Panc1 (cell line): ENCODE measurements at regions not wholly inside any gene's neighbourhood (a gene's known extent, or its start where the extent isn't known, plus 50 kb on each side); places are given as distances from the start of the nearest gene placed in this dataset.

Experiments
- ATAC-seq: fragments of 200-7000 bp; cut with Tn5 transposase; 2 replicates; pipeline ENCODE4 v1.9.1; 2020; ENCODE audit warnings: mild to moderate bottlenecking, moderate library complexity
- BruUV-seq: library from RNA; stranded (reverse); fragments of 400-500 nt; replicated peaks from 2 replicates; lab custom pipeline; 2021; lab: Mats Ljungman, UMichigan
- CTCF ChIA-PET: fragments of 300-600 bp; sonication (Branson Sonifier 250); formaldehyde crosslinking; loops from one replicate; lab custom pipeline; 2022; ENCODE audit warnings: antibody characterized with exemption; lab: Charles Lee
- POLR2A ChIA-PET: fragments of 300-600 bp; sonication (Branson Sonifier 250); formaldehyde crosslinking; loops from one replicate; lab custom pipeline; 2022; ENCODE audit warnings: antibody characterized with exemption; lab: Charles Lee
- DNase-seq: peaks from one replicate; pipeline ENCODE4 v3.0.0-alpha.2; 2010; ENCODE audit warnings: low read depth, low spot score
- H3K27ac ChIP-seq: 2 replicates; pipeline ENCODE4 v1.5.1; 2011; ENCODE audit warnings: mild to moderate bottlenecking, low read length, inconsistent platforms
- H3K27me3 ChIP-seq: fragments of 200-500 bp; sonication (Bioruptor generic); 2 replicates; pipeline ENCODE4 v1.6.0; 2014; ENCODE audit warnings: low read length, inconsistent platforms; ENCODE audit not compliant: control insufficient read depth, insufficient read depth
- H3K36me3 ChIP-seq: fragments of 200-500 bp; sonication (Bioruptor generic); 2 replicates; pipeline ENCODE4 v1.5.1; 2014; ENCODE audit warnings: inconsistent platforms, mild to moderate bottlenecking, low read length, moderate library complexity; ENCODE audit not compliant: control insufficient read depth, insufficient read depth
- H3K4me1 ChIP-seq: 2 replicates; pipeline ENCODE4 v1.5.1; 2011; ENCODE audit warnings: inconsistent platforms, mild to moderate bottlenecking, low read length, moderate library complexity; ENCODE audit not compliant: control insufficient read depth, insufficient read depth
- H3K4me3 ChIP-seq, 2 experiments: 2 replicates each; pipeline ENCODE4 v1.5.1; 2011 to 2012; ENCODE audit warnings: low read depth in 2 of 2, low read length in 2 of 2, mild to moderate bottlenecking in 2 of 2, inconsistent platforms in 1 of 2, moderate library complexity in 1 of 2
- H3K9me3 ChIP-seq: fragments of 200-500 bp; sonication (Bioruptor generic); 2 replicates; pipeline ENCODE4 v1.5.1; 2014; ENCODE audit warnings: low read depth, mild to moderate bottlenecking, inconsistent platforms, low read length, moderate library complexity; ENCODE audit not compliant: control insufficient read depth, insufficient read depth
- POLR2AphosphoS5 ChIP-seq: IDR thresholded peaks from 2 replicates; pipeline ENCODE4 v1.6.1; 2012; ENCODE audit warnings: mild to moderate bottlenecking, low read depth, low read length, moderate library complexity
- SIN3A ChIP-seq: IDR thresholded peaks from 2 replicates; pipeline ENCODE4 v1.6.1; 2012; ENCODE audit warnings: low read depth, mild to moderate bottlenecking, low read length, moderate library complexity, borderline replicate concordance; ENCODE audit not compliant: insufficient read depth
- TCF7L2 ChIP-seq: IDR thresholded peaks from 2 replicates; pipeline ENCODE4 v1.6.1; 2011; ENCODE audit warnings: mild to moderate bottlenecking, low read depth, low read length, inconsistent platforms
- in situ Hi-C: cut with HindIII; loops from 2 replicates; pipeline ENCODE4 v1.10.0; 2016; ENCODE audit warnings: low sequenced_read_pairs, low pct_unique_long_range_greater_than_20kb
- intact Hi-C: fragments of 100-400 bp; cut with micrococcal nuclease; formaldehyde crosslinking; loops from one replicate; pipeline ENCODE4 v1.10.0; 2022; ENCODE audit not compliant: unreplicated experiment
- TF ChIP-seq, protein P1 (sequence below): fragments of 450-650 bp; IDR thresholded peaks from 2 replicates; pipeline ENCODE4 v1.5.1; 2017; ENCODE audit warnings: mild to moderate bottlenecking
- TF ChIP-seq, protein P2 (sequence below), 2 experiments: IDR thresholded peaks; 2 replicates each; pipeline ENCODE4 v1.6.1; 2011 to 2012; ENCODE audit warnings: low read depth in 2 of 2, control low read depth in 1 of 2, low read length in 1 of 2, mild to moderate bottlenecking in 1 of 2, moderate library complexity in 1 of 2; ENCODE audit not compliant: insufficient read depth in 1 of 2

DNA sequence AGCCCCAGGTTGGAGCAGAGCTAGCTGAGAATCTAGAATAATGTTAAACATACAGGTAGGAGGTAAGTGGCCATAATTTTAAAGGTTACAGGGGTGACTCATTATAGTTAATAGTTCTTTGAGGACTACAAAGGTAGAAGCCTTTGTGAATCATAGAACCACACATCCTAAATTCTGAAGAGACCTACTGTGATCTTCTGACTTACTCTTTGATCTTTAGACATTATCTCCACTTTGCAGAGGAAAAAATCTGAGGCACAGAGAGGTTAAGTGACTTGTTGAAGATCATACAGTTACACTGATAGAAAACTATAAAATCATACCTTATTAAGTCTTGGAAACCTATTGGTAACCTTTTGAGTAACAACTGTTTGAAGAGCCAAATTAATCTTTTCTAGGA is 1051.3 kb upstream of the NRXN1 start:
- Histone ChIP-seq H3K4me1 (no peaks in the 10 kb centered on the region), H3K9me3 (no peaks in the 10 kb centered on the region; the same call in 1 of the 2 replicates), H3K27me3 (no peaks in the 10 kb centered on the region), H3K36me3 (no peaks in the 10 kb centered on the region), H3K27ac (no peak overlapping the region), H3K4me3 (no peak overlapping the region)
- in situ Hi-C loops: no loop called here
- no TSS peak for BruUV-seq
- ATAC-seq (no peak), DNase-seq (no peak)
- CTCF ChIA-PET: no interaction called here
- intact Hi-C loops: no loop called here
- no peak for TF ChIP-seq SIN3A
- TF ChIP-seq, protein P1, sequence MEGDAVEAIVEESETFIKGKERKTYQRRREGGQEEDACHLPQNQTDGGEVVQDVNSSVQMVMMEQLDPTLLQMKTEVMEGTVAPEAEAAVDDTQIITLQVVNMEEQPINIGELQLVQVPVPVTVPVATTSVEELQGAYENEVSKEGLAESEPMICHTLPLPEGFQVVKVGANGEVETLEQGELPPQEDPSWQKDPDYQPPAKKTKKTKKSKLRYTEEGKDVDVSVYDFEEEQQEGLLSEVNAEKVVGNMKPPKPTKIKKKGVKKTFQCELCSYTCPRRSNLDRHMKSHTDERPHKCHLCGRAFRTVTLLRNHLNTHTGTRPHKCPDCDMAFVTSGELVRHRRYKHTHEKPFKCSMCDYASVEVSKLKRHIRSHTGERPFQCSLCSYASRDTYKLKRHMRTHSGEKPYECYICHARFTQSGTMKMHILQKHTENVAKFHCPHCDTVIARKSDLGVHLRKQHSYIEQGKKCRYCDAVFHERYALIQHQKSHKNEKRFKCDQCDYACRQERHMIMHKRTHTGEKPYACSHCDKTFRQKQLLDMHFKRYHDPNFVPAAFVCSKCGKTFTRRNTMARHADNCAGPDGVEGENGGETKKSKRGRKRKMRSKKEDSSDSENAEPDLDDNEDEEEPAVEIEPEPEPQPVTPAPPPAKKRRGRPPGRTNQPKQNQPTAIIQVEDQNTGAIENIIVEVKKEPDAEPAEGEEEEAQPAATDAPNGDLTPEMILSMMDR: no peak
- no peak for TF ChIP-seq POLR2AphosphoS5
- POLR2A ChIA-PET: no interaction called here

DNA sequence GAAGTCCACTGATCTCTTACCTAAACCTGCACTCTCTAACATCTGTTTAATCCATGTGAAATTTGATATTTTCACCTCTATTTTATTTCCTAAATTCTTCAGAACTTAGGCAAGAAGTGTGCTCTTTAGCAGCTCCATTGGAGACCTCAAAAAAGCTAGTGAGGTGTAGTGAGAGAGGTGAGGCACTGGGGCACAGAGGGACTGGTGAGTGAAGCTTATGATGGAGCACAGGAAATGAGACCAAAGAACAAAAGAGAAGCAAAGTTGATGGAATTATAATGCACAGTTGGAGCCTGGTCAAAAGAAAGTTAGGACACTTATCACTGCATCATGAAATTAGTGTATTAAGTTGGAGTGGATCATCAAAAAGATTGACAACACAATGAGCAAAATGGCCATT is 1050.7 kb upstream of the NRXN1 start:
- H3K9me3 ChIP-seq: no peaks in the 10 kb centered on the region; the same call in 1 of the 2 replicates
- ATAC-seq (no peak), DNase-seq (no peak)
- H3K36me3 ChIP-seq: no peaks in the 10 kb centered on the region
- intact Hi-C loops: no loop called here
- ChIA-PET CTCF (no interaction called here), POLR2A (no interaction called here)
- no peak for TF ChIP-seq SIN3A
- TF ChIP-seq, protein P2, sequence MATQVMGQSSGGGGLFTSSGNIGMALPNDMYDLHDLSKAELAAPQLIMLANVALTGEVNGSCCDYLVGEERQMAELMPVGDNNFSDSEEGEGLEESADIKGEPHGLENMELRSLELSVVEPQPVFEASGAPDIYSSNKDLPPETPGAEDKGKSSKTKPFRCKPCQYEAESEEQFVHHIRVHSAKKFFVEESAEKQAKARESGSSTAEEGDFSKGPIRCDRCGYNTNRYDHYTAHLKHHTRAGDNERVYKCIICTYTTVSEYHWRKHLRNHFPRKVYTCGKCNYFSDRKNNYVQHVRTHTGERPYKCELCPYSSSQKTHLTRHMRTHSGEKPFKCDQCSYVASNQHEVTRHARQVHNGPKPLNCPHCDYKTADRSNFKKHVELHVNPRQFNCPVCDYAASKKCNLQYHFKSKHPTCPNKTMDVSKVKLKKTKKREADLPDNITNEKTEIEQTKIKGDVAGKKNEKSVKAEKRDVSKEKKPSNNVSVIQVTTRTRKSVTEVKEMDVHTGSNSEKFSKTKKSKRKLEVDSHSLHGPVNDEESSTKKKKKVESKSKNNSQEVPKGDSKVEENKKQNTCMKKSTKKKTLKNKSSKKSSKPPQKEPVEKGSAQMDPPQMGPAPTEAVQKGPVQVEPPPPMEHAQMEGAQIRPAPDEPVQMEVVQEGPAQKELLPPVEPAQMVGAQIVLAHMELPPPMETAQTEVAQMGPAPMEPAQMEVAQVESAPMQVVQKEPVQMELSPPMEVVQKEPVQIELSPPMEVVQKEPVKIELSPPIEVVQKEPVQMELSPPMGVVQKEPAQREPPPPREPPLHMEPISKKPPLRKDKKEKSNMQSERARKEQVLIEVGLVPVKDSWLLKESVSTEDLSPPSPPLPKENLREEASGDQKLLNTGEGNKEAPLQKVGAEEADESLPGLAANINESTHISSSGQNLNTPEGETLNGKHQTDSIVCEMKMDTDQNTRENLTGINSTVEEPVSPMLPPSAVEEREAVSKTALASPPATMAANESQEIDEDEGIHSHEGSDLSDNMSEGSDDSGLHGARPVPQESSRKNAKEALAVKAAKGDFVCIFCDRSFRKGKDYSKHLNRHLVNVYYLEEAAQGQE (IDR thresholded peaks at IDR 0.05; ENCODE audit: insufficient read depth in 1 of 2, low read depth in 2 of 2, low read length in 1 of 2): no peak
- TF ChIP-seq TCF7L2: no peak
- TF ChIP-seq, protein P1: no peak
- no peak for TF ChIP-seq POLR2AphosphoS5
- in situ Hi-C loops: no loop called here
- H3K27me3 ChIP-seq: no peaks in the 10 kb centered on the region
- no peaks in the 10 kb centered on the region for H3K4me1 ChIP-seq
- H3K27ac ChIP-seq: no peak overlapping the region
- BruUV-seq: no TSS peak
- no peak overlapping the region for H3K4me3 ChIP-seq
